HG03060 (cell line): ENCODE measurements at regions not wholly inside any gene's neighbourhood (a gene's known extent, or its start where the extent isn't known, plus 50 kb on each side); places are given as distances from the start of the nearest gene placed in this dataset.

Source experiments
- ATAC-seq: cut with Tn5 transposase; IDR thresholded peaks from one replicate; pipeline ENCODE4 v1.9.1; 2021; ENCODE audit warnings: low read depth, moderate number of reproducible peaks; ENCODE audit not compliant: unreplicated experiment

DNA sequence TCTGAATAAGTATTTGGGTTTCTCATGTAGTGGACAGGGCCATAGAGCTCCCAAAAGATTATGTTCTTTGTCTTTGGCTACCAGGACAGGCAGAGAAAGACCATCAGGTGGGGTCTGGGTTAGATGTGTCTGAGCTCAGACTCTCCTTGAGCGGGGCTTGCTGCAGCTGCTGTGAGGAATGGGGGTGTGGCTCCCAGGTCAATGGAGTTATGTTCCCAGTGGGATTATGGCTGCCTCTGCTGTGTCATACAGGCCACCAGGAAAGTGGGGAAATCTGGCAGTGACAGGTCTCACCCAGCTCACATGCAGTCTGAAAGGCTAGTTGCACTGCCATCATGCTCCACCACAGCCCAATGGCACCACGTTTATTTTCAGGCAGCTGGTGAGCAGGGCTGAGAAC lies 97.0 kb upstream of the FERD3L start:
- no peak for ATAC-seq

DNA sequence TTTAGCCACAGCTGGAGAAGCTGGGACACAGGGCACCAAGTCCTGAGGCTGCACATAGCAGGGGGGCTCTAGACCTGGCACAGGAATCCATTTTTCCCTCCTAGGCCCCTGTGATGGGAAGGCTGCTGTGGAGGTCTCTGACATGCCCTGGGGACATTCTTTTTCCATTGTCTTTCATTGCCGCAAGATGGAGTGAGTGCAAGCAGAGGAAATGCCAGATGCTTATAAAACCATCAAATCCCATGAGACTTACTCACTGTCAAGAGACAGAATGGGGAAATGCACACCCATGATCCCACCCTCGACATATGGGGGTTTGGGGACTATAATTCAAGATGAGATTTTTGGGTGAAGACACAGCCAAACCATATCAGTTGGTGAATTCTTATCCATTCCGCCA lies 94.7 kb upstream of the FERD3L start:
- ATAC-seq, result no peak

DNA sequence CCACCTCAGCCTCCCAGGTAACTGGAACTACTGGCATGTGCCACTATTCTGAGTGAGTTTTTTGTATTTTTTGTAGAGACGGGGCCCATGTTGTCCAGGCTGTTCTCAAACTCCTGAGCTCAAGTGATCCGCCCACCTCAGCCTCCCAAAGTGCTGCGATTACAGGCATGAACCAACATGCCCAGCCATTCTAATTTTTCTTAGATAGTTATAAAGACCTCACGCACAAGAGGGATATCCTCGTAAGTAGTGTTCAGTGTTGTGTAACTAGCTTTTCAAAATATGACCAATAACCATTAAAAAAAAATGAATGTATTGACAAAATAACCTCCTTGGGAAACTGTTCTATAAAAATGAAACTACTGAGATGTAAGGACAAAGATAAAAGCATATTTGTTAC lies 90.5 kb upstream of the FERD3L start:
- no peak for ATAC-seq

DNA sequence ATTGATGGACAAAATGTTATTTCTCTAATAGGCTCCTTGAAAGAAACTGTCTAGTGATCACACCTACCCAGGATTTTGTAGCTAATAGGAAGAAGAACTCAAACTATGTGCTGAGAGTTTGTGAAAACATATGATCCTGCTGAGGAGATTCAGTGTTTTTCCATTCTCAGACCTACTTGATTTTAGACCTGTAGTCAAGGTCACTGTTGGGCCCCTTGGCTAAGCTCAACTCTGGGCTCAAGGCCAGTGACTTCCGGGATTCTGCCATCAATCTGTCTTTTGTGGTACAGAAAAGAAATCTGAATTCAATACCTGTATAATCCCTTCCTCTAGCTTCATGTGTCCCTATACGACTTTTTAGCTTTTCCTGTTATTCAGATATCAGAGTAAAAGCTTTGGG lies 79.7 kb upstream of the FERD3L start:
- ATAC-seq, result no peak

DNA sequence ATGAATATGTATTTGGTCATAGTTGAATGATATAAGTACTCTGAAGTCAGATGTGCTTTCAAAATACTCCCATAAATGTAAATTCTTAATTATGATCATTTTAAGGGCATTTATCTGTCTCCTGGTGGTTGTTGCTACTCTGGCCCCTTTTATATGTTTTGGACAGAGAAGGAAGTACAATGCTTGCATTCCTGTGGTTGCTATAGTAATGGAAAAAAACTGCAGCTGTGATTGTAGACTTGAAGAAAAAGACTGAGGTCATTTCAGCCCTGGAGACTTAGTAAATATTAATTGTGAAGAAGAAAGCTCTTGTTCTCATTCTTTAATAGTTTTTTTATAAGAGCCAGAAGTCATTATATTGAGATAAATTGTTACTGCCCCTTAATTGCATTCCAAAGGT lies 70.2 kb upstream of the FERD3L start:
- no peak for ATAC-seq

DNA sequence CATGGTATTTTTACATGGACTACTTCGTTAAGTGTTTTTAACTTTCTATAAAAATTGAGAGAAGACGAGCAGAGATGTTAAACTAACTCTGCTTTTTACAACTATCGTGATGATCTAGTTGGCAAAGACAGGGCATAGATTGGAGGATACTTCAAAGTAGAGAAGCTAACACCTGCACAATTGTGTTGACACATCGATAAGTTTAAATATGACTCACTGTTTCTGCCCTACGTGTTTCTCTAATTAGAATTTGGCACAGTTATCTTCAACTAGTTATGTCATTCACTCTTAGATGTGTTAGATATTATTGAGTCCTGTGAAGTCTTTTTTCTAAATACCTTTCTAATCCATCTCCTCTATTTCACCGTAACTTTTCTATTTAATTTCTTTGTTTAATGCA lies 68.5 kb upstream of the FERD3L start:
- ATAC-seq, result no peak

DNA sequence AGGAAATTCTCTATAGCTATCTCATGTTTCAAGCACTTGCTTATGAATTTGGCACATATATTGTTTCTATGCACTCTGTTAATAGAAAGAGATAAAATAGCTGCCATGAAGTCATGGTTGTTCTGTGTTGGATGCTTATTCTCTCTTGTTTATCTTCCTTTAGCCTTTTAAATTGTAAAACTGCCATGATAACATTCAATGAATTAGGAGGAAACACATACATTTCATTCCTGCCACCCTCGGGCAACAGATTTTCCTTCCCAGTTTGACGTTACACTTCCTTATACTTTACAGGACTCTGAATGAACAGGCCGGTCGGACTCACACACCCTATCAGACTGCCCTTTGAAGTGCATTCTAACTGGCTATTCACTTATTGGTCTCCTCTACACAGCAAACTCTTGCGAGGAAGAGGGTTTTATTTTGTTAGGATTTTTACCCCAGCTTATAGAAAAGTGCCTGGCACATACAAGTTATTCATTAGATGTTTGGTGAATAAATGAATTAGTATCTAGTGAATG lies 65.7 kb upstream of the FERD3L start:
- no peak for ATAC-seq

DNA sequence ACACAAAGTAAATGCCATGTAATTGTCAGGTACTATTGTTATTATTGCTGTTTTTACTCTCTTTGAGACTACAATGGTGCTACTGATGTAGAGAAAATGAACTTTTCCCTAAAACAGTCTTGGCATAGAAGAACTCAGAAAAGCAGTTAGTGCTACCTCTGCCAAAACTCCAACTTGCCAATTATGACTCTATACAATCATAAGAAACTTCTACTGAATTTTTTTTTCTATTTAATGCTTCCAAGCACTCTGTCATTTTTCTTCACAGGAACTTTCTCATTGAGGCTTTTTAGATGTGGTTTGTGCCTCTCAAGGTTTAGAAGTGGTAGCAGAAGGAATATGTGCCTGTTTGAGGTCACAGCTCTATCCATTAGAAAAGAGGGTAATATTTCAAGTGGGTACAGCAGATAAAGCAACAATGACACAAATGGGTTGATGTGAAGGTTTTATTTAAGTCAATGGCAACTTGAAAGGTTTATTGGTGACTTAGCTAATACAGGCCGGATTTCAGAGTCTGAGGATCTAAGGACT lies 64.0 kb upstream of the FERD3L start:
- ATAC-seq, result no peak

GRCh38 chr7:19206721-19207120 lies 61.5 kb upstream of the FERD3L start:
- ATAC-seq, result no peak

- no peak for ATAC-seq
Measured at GRCh38 chr7:19203686-19204085, 58.5 kb upstream of the FERD3L start.

- no peak for ATAC-seq
Measured at GRCh38 chr7:19202599-19202998, 57.4 kb upstream of the FERD3L start.
